SK-N-MC (cell line): ENCODE measurements at regions not wholly inside any gene's neighbourhood (a gene's known extent, or its start where the extent isn't known, plus 50 kb on each side); places are given as distances from the start of the nearest gene placed in this dataset.

Experiments
- EZH2 ChIP-seq: fragments of 200-600 bp; sonication (generic); IDR thresholded peaks from one replicate; pipeline ENCODE4 v1.6.1; 2017; ENCODE audit warnings: antibody characterized with exemption
- POLR2AphosphoS5 ChIP-seq: IDR thresholded peaks from 2 replicates; pipeline ENCODE4 v1.6.1; 2012; ENCODE audit warnings: mild to moderate bottlenecking, low read depth, low read length, borderline replicate concordance

DNA sequence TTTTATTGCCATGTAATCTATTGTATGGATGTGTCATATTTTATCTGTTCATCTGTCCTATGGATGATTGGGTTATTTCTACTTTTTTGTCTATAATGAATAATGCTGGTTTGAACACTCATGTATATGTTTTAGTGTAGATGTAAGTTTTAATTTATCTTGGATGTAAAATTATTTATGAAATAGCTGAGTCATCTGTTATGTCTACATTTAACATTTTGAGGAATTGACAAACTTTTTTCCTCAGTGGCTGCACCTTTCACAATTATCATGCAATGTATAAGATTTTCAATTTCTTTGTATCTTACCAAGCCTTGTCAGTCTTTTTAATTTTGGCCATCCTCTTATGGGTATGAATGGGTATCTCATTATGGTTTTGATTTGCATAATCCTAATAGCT lies 666.4 kb downstream of the DIPK2A start:
- TF ChIP-seq POLR2AphosphoS5 (no peak), EZH2 (no peak)
